ENCODE measurements at regions not wholly inside any gene's neighbourhood (a gene's known extent, or its start where the extent isn't known, plus 50 kb on each side); places are given as distances from the start of the nearest gene placed in this dataset.
"Not testable (repeated sequence)": the region's sequence is repeated elsewhere in the genome, so short reads cannot be mapped to it uniquely, and the experiment has no call there.

DNA sequence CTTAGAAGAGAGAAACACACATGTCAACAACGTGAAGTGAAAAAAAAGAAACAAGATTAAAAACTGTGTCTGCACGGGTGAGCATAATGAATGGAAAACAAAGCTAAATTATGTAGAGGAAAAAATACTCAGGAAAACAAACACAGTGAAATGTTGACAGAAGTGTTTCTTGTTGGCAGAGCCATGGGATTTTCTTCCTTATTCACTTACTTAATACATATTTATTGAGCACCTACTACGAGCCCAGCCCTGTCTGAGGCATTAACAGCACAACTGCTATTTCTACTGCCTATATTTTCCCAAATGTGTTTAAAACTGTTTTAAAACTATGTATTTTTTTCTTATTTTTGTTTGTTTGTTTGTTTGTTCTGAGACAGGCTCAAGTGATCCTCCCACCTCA is 69.9 kb downstream of the DIO3 start:
- TF ChIP-seq, protein P1, sequence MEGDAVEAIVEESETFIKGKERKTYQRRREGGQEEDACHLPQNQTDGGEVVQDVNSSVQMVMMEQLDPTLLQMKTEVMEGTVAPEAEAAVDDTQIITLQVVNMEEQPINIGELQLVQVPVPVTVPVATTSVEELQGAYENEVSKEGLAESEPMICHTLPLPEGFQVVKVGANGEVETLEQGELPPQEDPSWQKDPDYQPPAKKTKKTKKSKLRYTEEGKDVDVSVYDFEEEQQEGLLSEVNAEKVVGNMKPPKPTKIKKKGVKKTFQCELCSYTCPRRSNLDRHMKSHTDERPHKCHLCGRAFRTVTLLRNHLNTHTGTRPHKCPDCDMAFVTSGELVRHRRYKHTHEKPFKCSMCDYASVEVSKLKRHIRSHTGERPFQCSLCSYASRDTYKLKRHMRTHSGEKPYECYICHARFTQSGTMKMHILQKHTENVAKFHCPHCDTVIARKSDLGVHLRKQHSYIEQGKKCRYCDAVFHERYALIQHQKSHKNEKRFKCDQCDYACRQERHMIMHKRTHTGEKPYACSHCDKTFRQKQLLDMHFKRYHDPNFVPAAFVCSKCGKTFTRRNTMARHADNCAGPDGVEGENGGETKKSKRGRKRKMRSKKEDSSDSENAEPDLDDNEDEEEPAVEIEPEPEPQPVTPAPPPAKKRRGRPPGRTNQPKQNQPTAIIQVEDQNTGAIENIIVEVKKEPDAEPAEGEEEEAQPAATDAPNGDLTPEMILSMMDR (conservative IDR thresholded peaks at IDR 0.05): no peak
- TF ChIP-seq ZFX (IDR thresholded peaks at IDR 0.05): no peak
- no peak overlapping the region for H3K27ac ChIP-seq

DNA sequence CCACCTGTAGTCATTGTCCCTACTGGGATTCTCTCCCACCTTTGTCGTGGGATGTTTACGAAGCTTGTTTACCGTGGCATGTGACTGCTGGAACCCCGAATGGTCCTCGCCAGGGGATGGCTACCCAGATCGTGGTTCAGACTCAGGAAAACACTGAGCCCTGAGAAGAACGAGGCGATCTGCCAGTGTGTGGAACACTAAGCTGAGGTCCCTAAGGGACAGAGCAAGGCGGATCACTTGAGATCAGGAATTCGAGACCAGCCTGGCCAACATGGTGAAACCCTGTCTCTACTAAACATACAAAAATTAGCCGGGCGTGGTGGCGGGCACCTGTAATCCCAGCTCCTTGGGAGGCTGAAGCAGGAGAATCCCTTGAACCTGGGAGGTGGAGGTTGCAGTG is 70.7 kb downstream of the DIO3 start:
- not testable (repeated sequence) for H3K27ac ChIP-seq

DNA sequence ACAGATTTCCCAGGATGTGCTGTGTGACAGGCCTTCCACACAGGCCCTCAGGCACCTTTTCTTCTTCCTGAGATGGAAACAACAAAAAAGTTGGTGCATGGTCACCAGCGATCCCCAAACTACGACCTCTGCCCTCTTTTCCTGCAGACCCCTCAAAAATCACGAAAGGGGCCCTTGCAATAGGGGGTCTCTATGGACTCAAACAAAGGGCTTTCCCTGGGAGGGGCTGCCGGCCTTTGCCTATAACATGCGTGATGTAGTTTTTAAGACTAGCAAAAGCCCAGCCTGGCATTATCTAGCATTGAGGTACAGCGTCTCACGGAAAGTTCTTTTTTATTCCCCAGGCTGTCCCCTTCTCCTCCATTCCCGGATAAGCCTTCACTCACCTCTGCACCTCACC is 71.2 kb downstream of the DIO3 start:
- no peak for TF ChIP-seq ZFX (IDR thresholded peaks at IDR 0.05)
- TF ChIP-seq, protein P1 (conservative IDR thresholded peaks at IDR 0.05): no peak
- no peak overlapping the region for H3K27ac ChIP-seq

DNA sequence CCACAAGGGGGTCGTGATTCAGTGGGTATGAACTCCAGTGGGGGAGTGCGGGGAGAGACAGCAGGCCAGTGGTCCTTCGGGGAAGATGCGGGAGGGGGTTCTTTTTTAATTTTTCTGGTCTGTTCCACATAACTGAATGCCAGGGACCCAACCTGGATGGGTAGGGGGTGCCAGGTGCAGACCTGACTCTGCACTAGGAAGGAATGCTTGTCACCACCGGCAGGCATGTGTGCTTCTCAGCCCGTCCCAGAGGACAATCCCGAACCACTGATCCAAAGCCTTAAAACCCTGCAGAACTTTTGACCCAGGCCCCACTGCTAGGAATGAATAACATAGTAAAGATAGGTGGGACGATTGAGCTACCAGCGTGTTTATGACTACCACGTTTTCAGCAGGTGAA is 72.0 kb downstream of the DIO3 start:
- no peak for TF ChIP-seq ZFX (IDR thresholded peaks at IDR 0.05)
- TF ChIP-seq, protein P1 (conservative IDR thresholded peaks at IDR 0.05): no peak
- H3K27ac ChIP-seq: no peak overlapping the region

DNA sequence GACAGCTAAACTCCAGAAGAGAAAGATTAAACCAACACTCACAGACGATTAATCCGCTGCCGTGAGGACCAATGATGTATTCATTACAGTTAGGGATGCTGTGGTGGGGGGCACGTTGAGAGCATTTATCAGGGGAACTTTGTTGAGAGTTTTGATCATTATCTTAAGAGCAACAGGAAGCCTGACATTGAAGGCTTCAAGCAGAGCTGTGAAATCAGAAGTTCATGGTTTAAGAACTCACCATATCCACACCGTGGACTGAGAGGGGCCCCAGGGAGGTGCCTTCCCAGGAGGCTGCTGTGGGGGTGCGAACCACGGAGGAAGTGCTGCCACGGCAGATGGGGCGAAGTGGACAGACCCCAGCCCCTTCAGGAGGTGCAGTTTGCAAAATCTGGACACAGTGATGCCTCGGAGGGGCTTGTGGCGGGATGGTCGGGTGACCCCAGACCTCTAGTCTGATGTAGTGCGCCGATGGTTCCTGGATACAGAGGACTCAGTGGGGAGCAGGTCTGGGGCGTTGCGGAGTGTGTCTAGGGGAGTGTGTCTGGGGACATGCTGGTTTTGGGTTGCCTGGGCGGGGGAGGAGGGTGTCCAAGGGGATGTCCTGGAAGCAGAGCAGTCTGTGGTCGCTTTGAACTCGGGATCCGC is 73.0 kb downstream of the DIO3 start:
- no peak overlapping the region for H3K27ac ChIP-seq
- no peak for TF ChIP-seq ZFX (IDR thresholded peaks at IDR 0.05)
- TF ChIP-seq, protein P1 (conservative IDR thresholded peaks at IDR 0.05): no peak

DNA sequence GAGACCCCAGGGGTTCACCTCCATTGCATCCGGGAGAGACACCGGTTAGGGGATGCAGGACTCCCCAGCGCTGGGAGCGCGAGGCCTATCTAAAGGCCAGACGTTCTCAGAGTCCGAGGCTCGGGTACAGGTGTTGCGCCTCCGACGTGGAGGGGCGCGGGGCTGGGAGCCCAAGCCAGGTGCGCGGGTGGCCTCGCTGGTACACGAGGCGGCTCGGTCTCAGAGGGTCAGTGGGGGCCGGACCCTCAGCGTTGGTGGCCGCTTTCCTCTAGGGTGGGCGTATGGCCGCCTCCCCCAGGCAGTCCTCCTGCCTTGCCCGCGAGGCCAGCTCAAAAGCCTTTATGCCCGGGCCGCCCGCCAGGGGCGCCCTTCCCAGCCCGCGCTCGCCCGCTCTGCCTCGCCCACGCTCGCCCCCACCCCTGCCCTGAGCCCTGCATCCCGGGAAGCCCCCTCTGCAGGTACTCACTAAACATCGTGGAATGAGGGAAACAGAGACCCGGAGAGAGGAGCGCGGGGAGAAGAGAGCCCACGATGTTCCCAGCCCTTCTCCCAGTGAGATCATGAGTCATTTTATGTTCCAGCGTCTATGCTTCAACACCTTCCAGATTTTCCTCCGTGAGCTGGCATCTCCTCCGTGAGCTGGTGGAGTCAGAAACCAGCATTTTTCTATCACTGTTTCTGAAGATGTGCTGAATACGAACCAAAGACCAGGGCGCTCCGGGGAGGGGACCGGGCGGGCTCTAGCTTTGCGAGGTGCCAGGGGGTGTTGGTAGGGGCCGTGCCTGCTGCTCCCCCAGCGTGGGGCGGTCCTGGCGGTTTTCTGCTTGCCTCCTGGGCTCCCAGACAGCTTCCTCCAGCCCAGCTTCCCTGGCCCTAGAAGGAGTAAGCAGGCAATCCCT is 73.8 kb downstream of the DIO3 start:
- TF ChIP-seq, protein P1 (conservative IDR thresholded peaks at IDR 0.05): peak; percentile 31
- no peak for TF ChIP-seq ZFX (IDR thresholded peaks at IDR 0.05)

DNA sequence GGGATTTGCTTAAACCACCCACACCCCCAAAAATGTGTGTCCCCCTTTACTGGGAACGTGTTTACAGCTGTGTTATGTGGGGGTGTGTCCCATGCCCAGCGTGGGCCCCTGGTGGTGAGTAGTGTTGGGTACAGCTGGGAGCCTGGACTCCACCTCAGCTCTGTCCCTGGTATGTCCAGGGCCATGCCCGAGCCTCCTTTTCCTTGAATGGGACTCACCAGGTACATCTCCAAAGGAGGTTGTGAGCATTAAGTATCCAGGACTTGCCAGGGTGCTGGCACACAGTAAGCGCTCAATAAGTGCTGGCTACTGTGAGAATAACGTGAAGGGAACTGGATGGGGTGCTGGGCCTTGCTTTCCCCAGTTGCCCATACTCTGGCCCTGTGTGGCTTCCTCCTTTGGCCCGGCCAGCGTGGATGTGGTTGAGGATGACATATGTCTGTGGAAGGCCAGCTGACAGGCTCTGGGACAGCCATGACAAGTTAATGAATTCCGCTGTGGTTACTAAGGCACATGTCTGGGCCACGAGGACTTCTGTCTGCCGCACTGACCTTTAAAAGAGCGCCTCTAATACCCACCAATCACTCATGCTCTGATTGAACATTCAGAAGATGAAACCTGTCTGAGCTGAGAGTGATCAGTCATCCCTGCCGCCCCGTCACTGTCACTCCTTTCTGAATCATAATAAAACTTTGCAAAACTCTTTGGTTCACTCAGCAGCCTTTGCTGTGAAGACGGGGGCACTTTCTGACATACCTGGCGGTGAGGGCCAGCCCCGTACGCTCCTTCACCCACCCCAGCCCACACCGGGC is 74.7 kb downstream of the DIO3 start:
- TF ChIP-seq, protein P1 (conservative IDR thresholded peaks at IDR 0.05): no peak
- no peak for TF ChIP-seq ZFX (IDR thresholded peaks at IDR 0.05)
- H3K27ac ChIP-seq: no peak overlapping the region

More for the DNA sequence above, 73.8 kb downstream of the DIO3 start:
- no peak overlapping the region for H3K27ac ChIP-seq

Measured in C4-2B (cell line).